Spleen (tissue), 11 donors: ENCODE measurements at regions not wholly inside any gene's neighbourhood (a gene's known extent, or its start where the extent isn't known, plus 50 kb on each side); places are given as distances from the start of the nearest gene placed in this dataset.

ENCODE experiments used
- DNase-seq: peaks from one replicate; pipeline ENCODE4 v3.0.0-alpha.2; 2020
- H3K27ac ChIP-seq, 8 donors: fragments of 200-600 bp; sonication (generic) in 7 of 8; 1 replicate in 4 of 8; 2 replicates in 4 of 8; pipeline versions ENCODE4 v1.5.0 to v1.8.0; 2016 to 2021; ENCODE audit warnings: inconsistent platforms in 4 of 8, mild to moderate bottlenecking in 4 of 8, moderate library complexity in 1 of 8
- H3K27me3 ChIP-seq, 7 donors: fragments of 200-600 bp; sonication (generic) in 6 of 7; replicated peaks in 1 of 7; 1 replicate in 4 of 7; 2 replicates in 3 of 7; pipeline versions ENCODE4 v1.5.0 to v1.8.0; 2016 to 2021; ENCODE audit warnings: inconsistent platforms in 3 of 7, mild to moderate bottlenecking in 1 of 7
- H3K36me3 ChIP-seq, 6 donors: fragments of 200-600 bp; sonication (generic) in 5 of 6; 1 replicate in 4 of 6; 2 replicates in 2 of 6; pipeline versions ENCODE4 v1.5.0 to v1.8.0; 2016 to 2021; ENCODE audit warnings: inconsistent platforms in 2 of 6
- H3K4me1 ChIP-seq, 6 donors: fragments of 200-600 bp; sonication (generic) in 5 of 6; 1 replicate in 3 of 6; 2 replicates in 3 of 6; pipeline versions ENCODE4 v1.5.0 to v1.8.0; 2016 to 2021; ENCODE audit warnings: inconsistent platforms in 3 of 6
- H3K4me3 ChIP-seq, 8 donors: fragments of 200-600 bp; sonication (generic) in 7 of 8; 1 replicate in 4 of 8; 2 replicates in 4 of 8; pipeline versions ENCODE4 v1.5.0 to v1.8.0; 2016 to 2021; ENCODE audit warnings: inconsistent platforms in 4 of 8, mild to moderate bottlenecking in 4 of 8, moderate library complexity in 2 of 8
- H3K9me3 ChIP-seq, 8 donors: fragments of 200-600 bp; sonication (generic) in 7 of 8; 1 replicate in 4 of 8; 2 replicates in 4 of 8; pipeline versions ENCODE4 v1.5.0 to v1.8.0; 2016 to 2021; ENCODE audit warnings: inconsistent platforms in 4 of 8
- CTCF ChIP-seq, 11 experiments: fragments of 200-600 bp in 7 of 11; fragments of 450-650 bp in 4 of 11; sonication (generic) in 4 of 11; IDR thresholded peaks in 8 of 11; conservative IDR thresholded peaks in 3 of 11; 1 replicate in 7 of 11; 2 replicates in 4 of 11; pipeline versions ENCODE4 v1.4.0 to v1.8.0; 2016 to 2021; ENCODE audit warnings: antibody characterized with exemption in 11 of 11, inconsistent platforms in 4 of 11, mild to moderate bottlenecking in 1 of 11
- POLR2A ChIP-seq, 3 donors: fragments of 450-650 bp; IDR thresholded peaks; one replicate each; pipeline ENCODE4 v1.5.1; 2017; ENCODE audit warnings: antibody characterized with exemption in 3 of 3, mild to moderate bottlenecking in 1 of 3
- POLR2AphosphoS5 ChIP-seq, 3 donors: sonication (generic); formaldehyde crosslinking; IDR thresholded peaks; one replicate each; pipeline ENCODE4 v1.5.1; 2017; ENCODE audit warnings: antibody characterized with exemption in 3 of 3
- WGBS, 5 donors: extraction: QIAGEN DNeasy Blood & Tissue Kit in 3 of 5; methylation state at CpG; one replicate each; pipeline versions ENCODE4 v1.1.5 to v1.1.7; 2013 to 2018; 5-methylcytosine and 5-hydroxymethylcytosine counted together
- intact Hi-C: fragments of 100-400 bp; cut with DNase I; formaldehyde crosslinking; loops from one replicate; pipeline ENCODE4 v1.15.0; 2023; ENCODE audit warnings: low total_unique reads
- donor health status: healthy with polysubstance abuse.
- donor health status: DM: no; HTN: no; CAD: no; lungs with moderate emphysema.
- donor health status: DM: no; HTN: no; CAD: no.
- donor health status: Bipolar disorder and iron deficiency.
- donor health status: healthy.
- donor health status: DM: no; HTN: no; CAD: no.
- donor health status: DM: yes; HTN: yes; CAD: no.

GRCh38 chr2:84326831-84327432 is 132.1 kb downstream of the SUCLG1 start:
- no peaks in the 10 kb centered on the region for H3K36me3 ChIP-seq
- 78 to 93% (median 86%) methylated on average over 4 of the region's 4 CpGs for WGBS, 5 donors
- no peaks in the 10 kb centered on the region for H3K4me1 ChIP-seq
- peaks cover 0 to 10% (median 0%) of the 10 kb centered on the region in 7 donors for H3K27me3 ChIP-seq
- intact Hi-C loops, result no loop called here
- H3K9me3 ChIP-seq, result peaks cover 0 to 6% (median 0%) of the 10 kb centered on the region in 8 donors
- H3K27ac ChIP-seq, result no peak overlapping the region
- DNase-seq, result no peak
- no peak overlapping the region for H3K4me3 ChIP-seq
- no peak for TF ChIP-seq POLR2A (IDR thresholded peaks at IDR 0.05)
- no peak for TF ChIP-seq CTCF (IDR thresholded peaks at IDR 0.05 in 8 of 11, conservative IDR thresholded peaks at IDR 0.05 in 3 of 11)
- no peak for TF ChIP-seq POLR2AphosphoS5 (IDR thresholded peaks at IDR 0.05)

- no peak overlapping the region for H3K27ac ChIP-seq
- intact Hi-C loops, result no loop called here
- no peaks in the 10 kb centered on the region for H3K4me1 ChIP-seq
- 71 to 75% (median 73%) methylated on average over 2 of the region's 2 CpGs for WGBS, 5 donors
- H3K36me3 ChIP-seq, result no peaks in the 10 kb centered on the region
- no peak for TF ChIP-seq POLR2AphosphoS5 (IDR thresholded peaks at IDR 0.05)
- no peak for DNase-seq
- peaks cover 0 to 28% (median 0%) of the 10 kb centered on the region in 7 donors for H3K27me3 ChIP-seq
- no peaks in the 10 kb centered on the region for H3K9me3 ChIP-seq
- H3K4me3 ChIP-seq, result no peak overlapping the region
These were observed 135.2 kb downstream of the SUCLG1 start for GRCh38 chr2:84323890-84324289.

GRCh38 chr2:84320940-84321339 is 138.1 kb downstream of the SUCLG1 start:
- Histone ChIP-seq H3K9me3 (no peaks in the 10 kb centered on the region), H3K4me3 (no peak overlapping the region), H3K36me3 (no peaks in the 10 kb centered on the region), H3K27me3 (peaks cover 0 to 41% (median 0%) of the 10 kb centered on the region in 7 donors), H3K27ac (no peak overlapping the region), H3K4me1 (no peaks in the 10 kb centered on the region)
- WGBS, 5 donors, result 80 to 93% (median 83%) methylated on average over 2 of the region's 2 CpGs
- intact Hi-C loops, result no loop called here
- no peak for DNase-seq
- TF ChIP-seq POLR2AphosphoS5 (IDR thresholded peaks at IDR 0.05) (no peak), POLR2A (IDR thresholded peaks at IDR 0.05) (no peak)

- H3K4me1 ChIP-seq, result peaks cover 0 to 3% (median 0%) of the 10 kb centered on the region in 6 donors
- 73 to 88% (median 84%) methylated on average over 6 of the region's 6 CpGs for WGBS, 5 donors
- peaks cover 0 to 53% (median 0%) of the 10 kb centered on the region in 7 donors for H3K27me3 ChIP-seq
- intact Hi-C loops, result no loop called here
- TF ChIP-seq POLR2AphosphoS5 (IDR thresholded peaks at IDR 0.05) (no peak), CTCF (IDR thresholded peaks at IDR 0.05 in 8 of 11, conservative IDR thresholded peaks at IDR 0.05 in 3 of 11) (no peak), POLR2A (IDR thresholded peaks at IDR 0.05) (no peak)
- H3K27ac ChIP-seq, result no peak overlapping the region
- H3K9me3 ChIP-seq, result no peaks in the 10 kb centered on the region
- DNase-seq, result no peak
- no peaks in the 10 kb centered on the region for H3K36me3 ChIP-seq
- H3K4me3 ChIP-seq, result no peak overlapping the region
These were observed 139.5 kb downstream of the SUCLG1 start for GRCh38 chr2:84319581-84319980.

GRCh38 chr2:84317135-84317534 is 141.9 kb downstream of the SUCLG1 start:
- no peak for DNase-seq
- H3K9me3 ChIP-seq, result no peaks in the 10 kb centered on the region
- H3K4me1 ChIP-seq, result peaks cover 0 to 3% (median 0%) of the 10 kb centered on the region in 6 donors
- TF ChIP-seq POLR2AphosphoS5 (IDR thresholded peaks at IDR 0.05) (no peak), CTCF (IDR thresholded peaks at IDR 0.05 in 8 of 11, conservative IDR thresholded peaks at IDR 0.05 in 3 of 11) (no peak), POLR2A (IDR thresholded peaks at IDR 0.05) (no peak)
- no peak overlapping the region for H3K27ac ChIP-seq
- no peak overlapping the region for H3K4me3 ChIP-seq
- WGBS, 5 donors, result 87 to 100% (median 92%) methylated on average over 2 of the region's 2 CpGs
- intact Hi-C loops, result no loop called here
- H3K36me3 ChIP-seq, result no peaks in the 10 kb centered on the region
- peaks cover 0 to 44% (median 0%) of the 10 kb centered on the region in 7 donors for H3K27me3 ChIP-seq
